Stomach (tissue), 4 donors: ENCODE measurements at regions not wholly inside any gene's neighbourhood (a gene's known extent, or its start where the extent isn't known, plus 50 kb on each side); places are given as distances from the start of the nearest gene placed in this dataset.
A peak's percentile ranks its signal among the peaks of the same experiment; 100 is the strongest.

ENCODE experiments used
- EP300 ChIP-seq: sonication (generic); formaldehyde crosslinking; IDR thresholded peaks from one replicate; pipeline ENCODE4 v1.6.1; 2017; ENCODE audit warnings: antibody characterized with exemption
- POLR2A ChIP-seq, 4 donors: fragments of 450-650 bp; IDR thresholded peaks; one replicate each; pipeline ENCODE4 v1.6.1; 2016; ENCODE audit warnings: antibody characterized with exemption in 4 of 4, control low read depth in 2 of 4, mild to moderate bottlenecking in 1 of 4, moderate library complexity in 1 of 4
- TF ChIP-seq, protein P1 (sequence below), 7 experiments: fragments of 450-650 bp in 4 of 7; fragments of 200-600 bp in 3 of 7; sonication (generic) in 3 of 7; IDR thresholded peaks; one replicate each; pipeline ENCODE4 v1.5.1; 2016 to 2019; ENCODE audit warnings: antibody characterized with exemption in 7 of 7, control low read depth in 2 of 7, mild to moderate bottlenecking in 1 of 7

DNA sequence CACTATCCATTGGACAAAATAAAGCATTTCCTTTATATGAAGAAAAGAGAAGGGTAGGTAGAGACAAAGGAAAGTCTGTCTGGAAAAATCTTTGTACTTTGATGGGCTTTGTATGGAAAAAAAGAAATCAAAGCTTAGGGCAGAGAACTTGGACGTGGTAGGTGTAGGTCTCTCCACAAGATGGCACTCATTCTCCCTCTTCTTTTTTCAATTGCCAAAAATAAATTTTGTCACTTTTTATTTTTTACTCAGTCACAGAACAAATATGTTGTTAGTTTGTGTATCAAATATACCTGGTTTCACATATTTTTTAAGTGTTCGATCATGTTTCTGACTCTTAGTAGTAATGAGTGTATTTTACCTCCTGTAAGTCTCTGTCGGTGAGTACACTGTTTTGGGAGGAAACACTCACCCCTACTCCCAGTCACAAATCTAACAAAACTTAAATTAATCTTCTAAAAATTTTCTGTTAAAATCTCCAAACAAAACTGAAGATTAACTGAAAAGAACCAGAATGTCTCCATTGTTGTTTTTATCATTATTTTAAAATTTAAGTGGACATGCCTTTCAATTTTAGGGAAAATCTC lies 415.8 kb upstream of the GOLIM4 start:
- TF ChIP-seq, protein P1, sequence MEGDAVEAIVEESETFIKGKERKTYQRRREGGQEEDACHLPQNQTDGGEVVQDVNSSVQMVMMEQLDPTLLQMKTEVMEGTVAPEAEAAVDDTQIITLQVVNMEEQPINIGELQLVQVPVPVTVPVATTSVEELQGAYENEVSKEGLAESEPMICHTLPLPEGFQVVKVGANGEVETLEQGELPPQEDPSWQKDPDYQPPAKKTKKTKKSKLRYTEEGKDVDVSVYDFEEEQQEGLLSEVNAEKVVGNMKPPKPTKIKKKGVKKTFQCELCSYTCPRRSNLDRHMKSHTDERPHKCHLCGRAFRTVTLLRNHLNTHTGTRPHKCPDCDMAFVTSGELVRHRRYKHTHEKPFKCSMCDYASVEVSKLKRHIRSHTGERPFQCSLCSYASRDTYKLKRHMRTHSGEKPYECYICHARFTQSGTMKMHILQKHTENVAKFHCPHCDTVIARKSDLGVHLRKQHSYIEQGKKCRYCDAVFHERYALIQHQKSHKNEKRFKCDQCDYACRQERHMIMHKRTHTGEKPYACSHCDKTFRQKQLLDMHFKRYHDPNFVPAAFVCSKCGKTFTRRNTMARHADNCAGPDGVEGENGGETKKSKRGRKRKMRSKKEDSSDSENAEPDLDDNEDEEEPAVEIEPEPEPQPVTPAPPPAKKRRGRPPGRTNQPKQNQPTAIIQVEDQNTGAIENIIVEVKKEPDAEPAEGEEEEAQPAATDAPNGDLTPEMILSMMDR (IDR thresholded peaks at IDR 0.05): peak in 4 of 7 experiments; percentile 25 to 40 (median 32)
- TF ChIP-seq POLR2A (IDR thresholded peaks at IDR 0.05) (no peak), EP300 (no peak)
